ENCODE measurements at regions not wholly inside any gene's neighbourhood (a gene's known extent, or its start where the extent isn't known, plus 50 kb on each side); places are given as distances from the start of the nearest gene placed in this dataset.

- Histone ChIP-seq H3K27ac (no peak overlapping the region), H3K9me3 (no peaks in the 10 kb centered on the region), H3K36me3 (no peaks in the 10 kb centered on the region), H3K4me3 (no peak overlapping the region), H3K27me3 (replicated peaks; ENCODE audit: insufficient read depth) (no peaks in the 10 kb centered on the region), H3K4me1 (ENCODE audit: control insufficient read depth in 1 of 2, low read depth in 2 of 2) (no peaks in the 10 kb centered on the region)
- TF ChIP-seq CTCF (IDR thresholded peaks at IDR 0.05): no peak
- no peak for DNase-seq (ENCODE audit: low spot score)
- no peak for ATAC-seq (ENCODE audit: insufficient number of reproducible peaks, low FRiP score, low read depth)
Observed at GRCh38 chr4:100062921-100063320, 112.8 kb upstream of the H2AZ1 start.

- Histone ChIP-seq H3K27ac (no peak overlapping the region), H3K36me3 (no peaks in the 10 kb centered on the region), H3K27me3 (replicated peaks; ENCODE audit: insufficient read depth) (no peaks in the 10 kb centered on the region), H3K9me3 (no peaks in the 10 kb centered on the region), H3K4me3 (no peak overlapping the region), H3K4me1 (ENCODE audit: control insufficient read depth in 1 of 2, low read depth in 2 of 2) (no peaks in the 10 kb centered on the region)
- DNase-seq (ENCODE audit: low spot score) (no peak), ATAC-seq (ENCODE audit: insufficient number of reproducible peaks, low FRiP score, low read depth) (no peak)
- no peak for TF ChIP-seq CTCF (IDR thresholded peaks at IDR 0.05)
Observed at GRCh38 chr4:100061835-100062234, 111.8 kb upstream of the H2AZ1 start.

- H3K27me3 ChIP-seq (replicated peaks; ENCODE audit: insufficient read depth): no peaks in the 10 kb centered on the region
- DNase-seq (ENCODE audit: low spot score): no peak
- no peak for ATAC-seq (ENCODE audit: insufficient number of reproducible peaks, low FRiP score, low read depth)
- no peaks in the 10 kb centered on the region for H3K4me1 ChIP-seq (ENCODE audit: control insufficient read depth in 1 of 2, low read depth in 2 of 2)
- H3K9me3 ChIP-seq: no peaks in the 10 kb centered on the region
- H3K4me3 ChIP-seq: no peak overlapping the region
- H3K36me3 ChIP-seq: no peaks in the 10 kb centered on the region
- H3K27ac ChIP-seq: no peak overlapping the region
- no peak for TF ChIP-seq CTCF (IDR thresholded peaks at IDR 0.05)
Observed at GRCh38 chr4:100060765-100061416, 110.8 kb upstream of the H2AZ1 start.

GRCh38 chr4:100059467-100059866 is 109.4 kb upstream of the H2AZ1 start:
- H3K27ac ChIP-seq: no peak overlapping the region
- no peak overlapping the region for H3K4me3 ChIP-seq
- no peaks in the 10 kb centered on the region for H3K9me3 ChIP-seq
- no peak for TF ChIP-seq CTCF (IDR thresholded peaks at IDR 0.05)
- no peaks in the 10 kb centered on the region for H3K36me3 ChIP-seq
- no peaks in the 10 kb centered on the region for H3K4me1 ChIP-seq (ENCODE audit: control insufficient read depth in 1 of 2, low read depth in 2 of 2)
- H3K27me3 ChIP-seq (replicated peaks; ENCODE audit: insufficient read depth): no peaks in the 10 kb centered on the region
- DNase-seq (ENCODE audit: low spot score) (no peak), ATAC-seq (ENCODE audit: insufficient number of reproducible peaks, low FRiP score, low read depth) (no peak)

- Histone ChIP-seq H3K27me3 (replicated peaks; ENCODE audit: insufficient read depth) (no peaks in the 10 kb centered on the region), H3K4me3 (no peak overlapping the region), H3K36me3 (no peaks in the 10 kb centered on the region), H3K27ac (no peak overlapping the region), H3K4me1 (ENCODE audit: control insufficient read depth in 1 of 2, low read depth in 2 of 2) (no peaks in the 10 kb centered on the region), H3K9me3 (no peaks in the 10 kb centered on the region)
- no peak for DNase-seq (ENCODE audit: low spot score)
- ATAC-seq (ENCODE audit: insufficient number of reproducible peaks, low FRiP score, low read depth): no peak
- TF ChIP-seq CTCF (IDR thresholded peaks at IDR 0.05): no peak
Observed at GRCh38 chr4:100056701-100057100, 106.6 kb upstream of the H2AZ1 start.

Measured in thoracic aorta (tissue), 2 donors.